Medulla oblongata (tissue), 1 donor: ENCODE measurements at regions not wholly inside any gene's neighbourhood (a gene's known extent, or its start where the extent isn't known, plus 50 kb on each side); places are given as distances from the start of the nearest gene placed in this dataset.
"Not testable (repeated sequence)": the region's sequence is repeated elsewhere in the genome, so short reads cannot be mapped to it uniquely, and the experiment has no call there.

ENCODE experiments used
- DNase-seq: peaks from one replicate; pipeline ENCODE4 v3.0.0-alpha.2; 2015; ENCODE audit errors: extremely low spot score

- no peak for DNase-seq
Observed at GRCh38 chr3:135633078-135633477, 332.4 kb upstream of the PPP2R3A start.

DNA sequence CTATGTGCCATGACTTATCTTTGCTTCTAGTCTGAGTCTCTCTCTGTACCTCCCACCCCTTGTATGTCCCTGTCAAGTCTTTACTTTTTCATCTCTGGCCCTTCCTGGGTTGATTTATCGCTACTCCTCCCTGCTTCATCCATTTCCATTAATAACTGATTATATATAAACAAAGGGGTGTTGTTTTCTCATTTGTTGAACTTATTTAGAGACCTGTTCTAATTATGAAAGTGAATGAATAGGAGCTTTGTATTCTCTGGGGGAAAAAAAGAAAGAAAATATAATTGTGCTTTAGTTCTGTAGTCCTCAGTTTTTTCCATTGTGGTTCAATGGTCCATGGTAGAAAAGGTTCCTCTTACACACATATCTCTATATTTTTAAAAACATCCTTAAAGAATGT lies 328.9 kb upstream of the PPP2R3A start:
- DNase-seq, result no peak

DNA sequence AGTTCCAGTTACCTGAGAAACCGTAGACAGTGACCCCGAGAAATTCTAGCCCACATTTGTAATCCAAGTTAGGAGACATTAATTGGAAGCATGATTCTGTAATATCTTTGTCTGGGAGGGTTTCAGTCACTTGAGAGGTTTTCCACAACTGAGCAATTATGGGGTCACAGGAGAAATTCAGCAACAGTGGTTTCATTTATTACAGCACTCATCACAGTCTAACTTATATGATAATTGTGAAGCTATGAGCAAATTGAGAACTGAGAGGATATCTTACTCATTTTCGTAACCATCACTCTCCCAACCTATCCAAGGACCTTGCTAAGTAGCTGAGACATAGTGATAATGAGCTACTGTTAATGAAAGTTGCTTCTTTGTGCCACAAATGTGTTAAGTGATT lies 328.5 kb upstream of the PPP2R3A start:
- DNase-seq, result no peak

GRCh38 chr3:135641761-135642160 lies 323.8 kb upstream of the PPP2R3A start:
- DNase-seq, result no peak

DNA sequence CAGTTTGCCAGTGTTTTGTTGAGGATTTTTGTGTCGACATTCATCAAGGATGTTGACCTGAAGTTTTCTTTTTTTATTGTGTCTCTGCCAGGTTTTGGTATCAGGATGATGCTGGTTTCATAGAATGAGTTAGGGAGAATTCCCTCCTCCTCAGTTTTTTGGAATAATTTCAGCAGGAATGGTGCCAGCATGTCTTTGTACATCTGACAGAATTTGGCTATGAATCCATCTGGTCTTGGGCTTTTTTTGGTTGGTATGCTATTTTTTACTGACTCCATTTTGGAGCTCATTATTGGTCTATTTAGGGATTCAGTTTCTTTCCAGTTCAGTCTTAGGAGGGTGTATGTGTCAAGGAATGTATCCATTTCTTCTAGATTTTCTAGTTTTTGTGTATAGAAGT lies 320.0 kb upstream of the PPP2R3A start:
- DNase-seq, result no peak

- no peak for DNase-seq
Observed at GRCh38 chr3:135646873-135647272, 318.7 kb upstream of the PPP2R3A start.

GRCh38 chr3:135649361-135649760 lies 316.2 kb upstream of the PPP2R3A start:
- DNase-seq, result no peak

GRCh38 chr3:135650309-135650708 lies 315.2 kb upstream of the PPP2R3A start:
- no peak for DNase-seq

- DNase-seq, result no peak
Observed at GRCh38 chr3:135652388-135652787, 313.1 kb upstream of the PPP2R3A start.

DNA sequence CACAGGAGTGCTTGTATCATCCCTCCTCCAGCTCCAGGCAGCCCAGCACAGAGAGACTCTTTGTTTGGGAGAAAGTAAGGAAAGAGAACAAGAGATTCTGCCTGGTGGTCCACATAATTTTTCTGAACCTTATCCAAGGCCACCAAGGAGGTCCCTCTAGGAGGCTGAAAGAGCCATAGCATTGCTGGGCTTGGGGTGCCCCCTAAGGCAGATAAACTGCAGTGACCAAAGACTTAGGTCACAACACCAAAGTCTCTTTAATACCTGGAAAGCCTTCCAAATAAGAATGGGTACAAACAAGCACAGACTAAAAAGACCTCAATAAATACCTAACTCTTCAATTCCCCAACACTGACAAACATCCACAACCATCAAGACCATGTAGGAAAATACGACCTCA lies 310.2 kb upstream of the PPP2R3A start:
- no peak for DNase-seq

- DNase-seq, result not testable (repeated sequence)
Observed at GRCh38 chr3:135658451-135658850, 307.1 kb upstream of the PPP2R3A start.

- no peak for DNase-seq
Observed at GRCh38 chr3:135667061-135667460, 298.5 kb upstream of the PPP2R3A start.

- no peak for DNase-seq
Observed at GRCh38 chr3:135674508-135674907, 291.0 kb upstream of the PPP2R3A start.

DNA sequence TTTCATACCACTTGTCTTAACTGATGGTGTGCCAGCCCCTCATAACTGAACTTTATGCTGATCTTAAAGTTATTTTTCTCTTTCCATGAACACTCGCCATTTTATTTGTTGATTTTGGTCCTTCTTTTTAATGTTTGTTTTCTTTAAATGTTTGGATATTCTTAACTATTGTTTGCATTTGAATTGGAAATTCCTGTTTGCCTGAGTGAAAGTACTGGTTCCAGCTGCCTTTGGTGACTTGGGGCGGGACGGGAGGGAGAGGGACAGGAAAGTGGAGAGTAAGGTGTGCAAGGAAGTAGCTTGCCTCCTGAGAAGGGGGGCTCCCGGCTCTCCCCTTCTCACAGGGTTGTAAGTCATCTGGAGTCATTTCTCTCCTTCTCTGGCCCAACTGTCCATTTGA lies 287.1 kb upstream of the PPP2R3A start:
- DNase-seq, result no peak

DNA sequence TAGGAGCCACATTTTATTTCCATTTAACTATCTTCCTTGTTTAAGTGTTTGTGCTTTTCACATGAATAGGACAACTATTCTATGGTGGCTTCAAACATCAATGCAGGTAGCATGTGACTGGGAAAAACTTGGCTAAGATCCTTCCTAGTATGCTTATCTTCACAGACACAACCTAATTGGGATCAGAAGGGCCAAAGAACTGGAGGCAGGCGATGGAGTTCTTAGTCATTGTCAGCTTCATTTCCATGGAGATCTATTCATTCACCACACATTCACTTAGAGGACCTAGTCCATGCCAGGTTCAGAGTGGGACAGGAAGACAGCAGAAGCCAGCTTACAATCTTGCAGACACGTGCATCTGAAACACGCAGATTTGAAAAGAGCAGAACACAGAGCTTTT lies 277.5 kb upstream of the PPP2R3A start:
- no peak for DNase-seq

- no peak for DNase-seq
Observed at GRCh38 chr3:135690664-135691063, 274.9 kb upstream of the PPP2R3A start.

DNA sequence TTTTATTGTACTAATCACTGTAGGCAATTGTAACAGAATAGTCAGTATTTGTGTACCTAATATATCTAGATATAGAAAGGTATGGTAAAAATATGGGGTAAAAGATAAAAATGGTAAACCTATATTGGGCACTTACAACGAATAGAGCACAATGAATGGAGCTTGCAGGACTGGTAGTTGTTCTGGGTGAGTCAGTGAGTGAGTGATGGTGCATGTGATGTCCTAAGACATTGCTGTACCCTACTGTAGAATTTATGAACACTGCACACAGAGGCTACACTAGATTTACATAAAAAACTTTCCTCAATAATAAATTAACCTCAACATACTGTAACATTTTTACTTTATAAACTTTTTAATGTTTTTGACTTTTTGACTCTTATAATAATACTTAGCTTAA lies 274.3 kb upstream of the PPP2R3A start:
- no peak for DNase-seq

- DNase-seq, result no peak
Observed at GRCh38 chr3:135694142-135694541, 271.4 kb upstream of the PPP2R3A start.

DNA sequence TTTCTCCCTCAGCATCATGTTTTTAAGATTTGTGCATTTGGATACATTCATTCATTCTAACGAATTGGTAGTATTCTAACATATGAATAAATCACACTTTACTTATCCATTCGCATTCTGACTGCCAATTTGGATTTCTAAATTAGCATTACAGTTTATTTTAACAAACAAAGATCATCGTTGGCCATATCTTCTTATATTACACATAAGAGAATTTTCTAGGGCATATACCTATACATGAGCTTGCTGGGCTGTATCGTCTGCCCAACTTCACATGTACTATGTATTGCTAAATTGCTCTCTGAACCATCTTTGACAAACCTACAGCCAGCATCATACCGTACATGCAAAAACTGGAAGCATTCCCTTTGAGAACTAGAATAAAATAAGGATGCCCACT lies 265.8 kb upstream of the PPP2R3A start:
- no peak for DNase-seq

GRCh38 chr3:135706758-135707375 lies 258.7 kb upstream of the PPP2R3A start:
- no peak for DNase-seq

DNA sequence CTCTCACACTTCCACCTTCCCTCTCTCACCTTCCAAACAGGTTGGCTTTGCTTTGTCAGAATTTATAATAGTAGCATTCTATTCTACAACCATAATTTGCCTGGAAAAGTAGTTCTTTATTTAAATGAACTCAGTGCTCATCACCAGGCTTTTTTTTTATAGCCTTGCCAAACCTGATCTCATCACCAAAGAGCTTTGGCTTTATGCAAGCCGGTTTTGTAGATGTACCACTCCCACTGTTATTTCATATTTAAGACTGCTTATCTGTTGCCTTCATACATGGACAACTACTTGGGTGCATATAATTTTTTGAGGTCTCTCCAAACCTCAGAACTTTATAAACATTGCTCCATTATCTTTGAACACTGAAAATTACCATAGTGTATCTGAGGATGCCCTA lies 246.1 kb upstream of the PPP2R3A start:
- DNase-seq, result no peak

DNA sequence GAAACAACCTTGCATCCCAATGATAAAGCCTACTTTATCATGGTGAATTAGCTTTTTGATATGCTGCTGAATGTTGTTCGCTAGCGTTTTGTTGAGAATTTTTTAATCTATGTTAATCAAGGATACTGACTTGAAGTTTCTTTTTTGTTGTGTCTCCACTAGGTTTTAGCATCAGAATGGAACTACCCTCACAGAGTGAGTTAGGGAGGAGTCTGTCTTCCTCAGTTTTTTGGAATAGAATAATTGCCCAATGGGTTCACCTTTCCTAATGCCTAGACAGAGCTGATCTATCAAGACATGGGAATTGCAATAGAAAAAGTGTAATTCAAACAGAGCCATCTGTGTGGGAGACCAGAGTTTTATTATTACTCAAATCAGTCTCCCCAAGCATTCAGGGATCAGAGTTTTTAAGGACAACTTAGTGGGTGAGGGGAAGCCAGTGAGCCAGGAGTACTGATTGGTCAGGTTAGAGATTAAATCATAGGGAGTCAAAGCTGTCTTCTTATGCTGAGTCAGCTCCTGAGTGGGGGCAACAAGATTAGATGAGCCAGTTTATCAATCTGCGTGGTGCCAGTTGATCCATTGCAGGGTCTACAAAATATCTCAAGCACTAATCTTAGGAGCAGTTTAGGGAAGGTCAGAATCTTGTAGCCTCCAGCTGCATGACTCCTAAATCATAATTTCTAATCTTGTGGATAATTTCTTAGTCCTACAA lies 237.4 kb upstream of the PPP2R3A start:
- DNase-seq, result no peak

DNA sequence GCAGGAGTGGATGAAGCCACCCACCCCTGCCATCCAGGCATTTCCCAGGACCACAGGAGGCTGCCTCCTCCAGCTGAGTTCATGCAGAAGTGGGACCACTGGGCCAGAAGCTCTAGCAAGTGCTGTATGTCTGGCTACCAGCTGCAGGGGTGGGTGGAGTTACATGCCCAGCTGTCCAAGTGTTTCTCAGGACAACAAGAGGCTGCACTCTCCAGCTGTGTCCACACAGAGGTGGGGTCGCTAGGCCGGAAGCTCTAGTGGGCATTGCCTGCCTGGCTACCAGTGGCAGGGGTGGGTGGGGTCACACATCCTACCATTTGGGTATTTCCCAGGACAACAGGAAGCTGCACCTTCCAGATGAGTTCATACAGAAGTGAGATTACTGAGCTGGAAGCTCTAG lies 234.0 kb upstream of the PPP2R3A start:
- DNase-seq, result no peak

GRCh38 chr3:135736740-135737139 lies 228.8 kb upstream of the PPP2R3A start:
- DNase-seq, result no peak
